Upper lobe of left lung (tissue), 4 donors: ENCODE measurements at regions not wholly inside any gene's neighbourhood (a gene's known extent, or its start where the extent isn't known, plus 50 kb on each side); places are given as distances from the start of the nearest gene placed in this dataset.

Experiments
- CTCF ChIP-seq, 6 experiments: fragments of 450-650 bp in 4 of 6; fragments of 200-600 bp in 2 of 6; sonication (generic) in 2 of 6; IDR thresholded peaks; one replicate each; pipeline ENCODE4 v1.5.1; 2016 to 2019; ENCODE audit warnings: antibody characterized with exemption in 6 of 6
- EP300 ChIP-seq, 4 donors: sonication (generic); formaldehyde crosslinking; IDR thresholded peaks; one replicate each; pipeline ENCODE4 v1.5.1; 2017; ENCODE audit warnings: antibody characterized with exemption in 4 of 4, control low read depth in 2 of 4

- no peak for TF ChIP-seq CTCF (IDR thresholded peaks at IDR 0.05)
- TF ChIP-seq EP300 (IDR thresholded peaks at IDR 0.05): no peak
Measured at GRCh38 chr6:78110641-78111040, 457.8 kb downstream of the MEI4 start.
